GM21447 (cell line): ENCODE measurements at regions not wholly inside any gene's neighbourhood (a gene's known extent, or its start where the extent isn't known, plus 50 kb on each side); places are given as distances from the start of the nearest gene placed in this dataset.

Experiments
- ATAC-seq: cut with Tn5 transposase; IDR thresholded peaks from one replicate; pipeline ENCODE4 v1.9.1; 2021; ENCODE audit not compliant: unreplicated experiment

- no peak for ATAC-seq
These were observed 113.6 kb downstream of the OAT start for GRCh38 chr10:124305131-124305530.

DNA sequence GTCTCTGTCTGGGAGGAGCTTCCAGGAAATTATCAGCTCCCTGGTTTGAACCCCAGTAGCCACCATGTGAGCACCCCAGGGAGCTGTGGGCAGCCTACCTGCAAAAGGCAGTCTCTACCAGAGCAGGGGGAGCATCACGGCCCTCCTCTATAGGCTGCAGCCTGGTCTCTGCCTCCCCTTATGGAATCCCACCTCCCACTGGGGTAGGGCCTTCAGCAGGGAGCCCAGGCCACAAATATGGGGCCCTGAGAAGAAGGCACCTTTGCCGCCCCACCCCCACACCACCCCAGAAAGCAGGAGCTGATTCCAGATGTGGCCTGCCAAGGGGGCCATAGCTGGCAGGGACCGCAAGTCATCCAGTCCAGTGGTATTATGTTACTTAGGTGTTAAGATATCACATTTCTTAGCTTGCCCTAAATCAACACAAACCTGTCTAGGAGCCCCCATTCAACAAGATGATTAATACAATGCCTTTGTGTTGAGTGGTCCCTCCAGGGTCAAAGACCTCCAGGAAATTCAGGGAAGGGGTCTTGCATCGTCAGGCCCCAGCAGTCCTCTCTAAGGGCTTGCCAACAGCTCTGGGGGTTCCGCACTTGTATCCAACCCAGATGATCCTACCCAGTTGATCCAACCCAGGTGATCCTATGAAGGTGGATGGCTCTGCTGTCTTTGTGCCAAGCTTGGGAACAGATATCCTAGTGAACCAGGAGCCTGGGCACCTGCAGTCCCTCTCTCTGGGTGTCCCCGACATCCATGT is 114.9 kb downstream of the OAT start:
- no peak for ATAC-seq

DNA sequence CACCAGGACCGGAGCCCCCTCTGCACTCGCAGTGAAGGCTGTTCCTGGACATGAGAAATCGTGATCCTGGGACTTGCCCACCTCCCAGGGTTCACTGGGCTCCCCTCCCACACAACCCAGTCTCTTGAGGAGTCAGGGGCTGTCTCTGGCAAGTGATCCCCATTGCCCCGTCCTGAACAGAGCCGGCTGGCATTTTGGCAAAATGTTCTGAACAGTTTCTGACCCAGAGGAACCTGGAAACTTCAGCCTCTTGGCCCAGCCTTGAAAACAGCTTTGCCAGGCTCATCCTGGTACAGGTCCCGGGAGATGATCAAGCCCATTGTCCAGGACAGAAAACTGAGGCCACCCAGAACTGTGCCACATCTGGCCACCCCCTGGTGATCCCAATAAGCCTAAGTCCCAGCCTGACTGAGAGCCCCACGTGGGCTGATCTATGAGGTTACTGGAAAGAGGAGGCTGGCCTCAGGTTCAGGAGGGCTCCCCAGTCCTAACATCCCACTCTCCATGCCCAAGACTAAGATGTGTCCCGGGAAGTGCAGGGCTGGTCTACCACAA is 115.7 kb downstream of the OAT start:
- ATAC-seq = no peak

DNA sequence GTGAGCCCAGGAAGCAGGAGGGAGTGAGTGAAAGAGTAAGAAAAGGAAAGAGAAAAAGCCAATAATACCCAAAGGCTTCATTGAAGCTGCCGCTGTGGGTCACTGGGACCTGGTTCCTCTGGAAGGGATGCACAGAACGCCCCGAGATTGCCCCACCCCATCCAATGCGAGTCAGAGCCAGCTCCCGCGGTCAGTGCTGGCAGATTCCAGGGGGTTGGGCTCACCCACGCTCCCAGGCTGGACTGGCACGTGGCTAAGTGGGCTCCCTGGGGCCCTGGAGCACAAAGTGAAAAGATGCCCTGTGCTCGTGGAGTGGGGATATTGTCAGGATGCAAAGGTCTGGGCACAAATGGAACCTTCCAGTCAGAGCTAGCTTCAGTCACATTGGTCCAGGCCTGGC is 117.0 kb downstream of the OAT start:
- no peak for ATAC-seq

GRCh38 chr10:124300735-124301134 is 118.0 kb downstream of the OAT start:
- no peak for ATAC-seq

GRCh38 chr10:124300224-124300623 is 118.5 kb downstream of the OAT start:
- no peak for ATAC-seq

DNA sequence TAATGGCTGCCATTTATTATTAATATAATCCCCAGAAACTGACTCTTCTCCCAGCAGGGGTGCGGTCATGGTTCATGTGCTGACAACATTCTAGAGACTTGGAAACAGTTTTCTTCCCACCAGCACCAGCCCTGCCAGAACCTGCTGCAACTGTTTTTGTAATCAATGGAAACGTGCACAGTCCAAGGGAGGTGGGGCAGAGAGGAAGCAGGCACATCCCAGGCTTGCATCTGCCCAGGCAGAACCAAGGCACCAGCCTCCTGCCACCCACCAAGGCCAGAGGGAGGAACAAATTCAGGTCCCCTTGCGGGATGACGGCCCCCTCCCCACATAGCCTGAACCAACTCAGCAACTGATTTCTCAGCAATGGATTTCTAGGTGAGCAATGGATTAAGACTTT is 119.0 kb downstream of the OAT start:
- no peak for ATAC-seq

GRCh38 chr10:124298891-124299290 is 119.8 kb downstream of the OAT start:
- ATAC-seq = no peak

DNA sequence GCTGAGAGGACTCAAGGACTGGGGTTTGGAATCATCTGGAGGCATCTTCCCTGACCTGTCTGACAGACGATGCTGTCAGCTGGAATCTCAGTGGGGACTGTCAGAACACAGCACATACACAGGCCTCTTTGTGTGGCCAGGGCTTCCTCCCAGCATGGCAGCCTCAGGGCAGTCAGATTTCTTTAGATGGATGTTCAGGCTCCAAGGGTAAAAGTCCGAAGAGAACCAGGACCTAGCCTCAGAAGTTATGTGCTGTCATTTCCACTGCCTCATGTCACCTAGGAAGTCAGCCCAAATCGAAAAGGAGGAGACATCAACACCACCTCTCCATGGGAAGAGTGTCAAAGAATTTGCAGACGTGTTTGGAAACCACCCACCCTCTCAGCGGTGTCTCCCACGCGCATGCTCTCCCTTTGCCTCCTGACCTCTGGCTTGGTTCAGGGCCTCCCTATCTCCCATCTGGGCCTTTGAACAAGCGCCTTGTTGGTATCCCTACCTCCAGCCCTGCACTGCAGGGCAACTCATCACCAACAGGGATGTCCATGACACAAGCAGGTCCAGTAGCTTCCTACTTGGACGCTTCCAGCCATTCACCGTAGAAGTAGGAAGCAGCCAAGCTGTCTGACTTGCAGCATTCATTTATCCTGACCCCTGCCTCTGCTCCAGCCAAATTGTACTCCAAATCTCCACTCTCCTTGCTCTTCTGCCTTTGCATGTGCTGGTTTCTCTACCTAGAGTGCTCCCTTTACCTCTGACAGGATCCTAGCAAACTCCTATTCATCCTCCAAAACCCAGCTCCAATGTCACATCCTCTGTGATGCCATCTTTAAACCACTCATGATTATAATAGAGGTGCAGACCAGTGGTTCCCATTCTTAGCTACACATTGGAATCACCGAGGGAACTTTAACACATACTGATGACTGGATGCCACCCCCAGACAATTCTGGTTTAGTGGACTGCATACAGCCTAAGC is 121.6 kb downstream of the OAT start:
- ATAC-seq = no peak

- no peak for ATAC-seq
These were observed 122.5 kb downstream of the OAT start for GRCh38 chr10:124296121-124296812.

DNA sequence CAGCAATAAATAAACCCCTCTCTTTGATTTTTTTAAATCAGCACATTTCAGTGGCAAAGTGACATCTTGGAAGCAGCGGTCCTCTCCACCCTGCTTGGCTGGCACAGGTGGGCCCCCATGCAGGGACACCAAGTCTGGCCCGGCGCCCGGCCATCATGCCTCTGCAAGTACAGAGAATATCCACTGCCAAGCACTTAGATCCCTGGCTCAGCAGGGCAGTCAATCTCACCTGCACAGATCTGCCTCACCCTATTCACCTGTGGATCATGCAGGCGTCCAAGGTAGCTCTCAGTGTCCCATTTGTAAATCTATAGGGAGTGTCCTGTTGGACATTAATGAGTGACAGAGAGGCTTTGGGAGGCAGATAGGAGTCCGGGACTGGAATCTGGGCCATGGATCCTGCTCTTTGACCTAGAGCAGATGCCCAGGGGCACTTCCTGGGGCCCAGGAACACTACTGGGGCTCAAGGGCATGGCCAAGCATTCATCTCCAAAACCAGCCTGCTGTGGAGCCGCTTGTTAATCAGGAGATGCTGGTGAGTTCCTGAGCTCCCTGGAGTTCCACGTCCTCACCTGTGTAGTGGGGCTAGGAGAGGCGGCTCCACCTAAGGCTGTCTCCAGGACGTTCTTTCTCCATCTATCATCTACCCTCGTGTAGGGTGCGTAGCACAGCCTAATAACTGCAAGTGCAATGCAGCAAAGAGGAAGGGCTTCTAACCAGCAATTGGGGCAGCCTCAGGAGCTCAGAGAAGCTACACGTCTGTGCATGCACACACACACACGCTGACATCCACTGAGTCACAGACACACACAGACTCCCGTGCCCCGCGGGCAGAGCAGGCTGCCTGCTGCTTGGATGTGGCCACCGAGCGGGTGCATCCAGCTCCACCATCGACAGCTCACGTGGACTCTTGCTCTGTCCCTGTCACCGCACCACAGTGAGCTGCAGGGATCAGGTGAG is 123.6 kb downstream of the OAT start:
- ATAC-seq = no peak

- no peak for ATAC-seq
These were observed 124.9 kb downstream of the OAT start for GRCh38 chr10:124293616-124294449.

- ATAC-seq = no peak
These were observed 125.7 kb downstream of the OAT start for GRCh38 chr10:124292911-124293615.

GRCh38 chr10:124291001-124291701 is 127.6 kb downstream of the OAT start:
- no peak for ATAC-seq

DNA sequence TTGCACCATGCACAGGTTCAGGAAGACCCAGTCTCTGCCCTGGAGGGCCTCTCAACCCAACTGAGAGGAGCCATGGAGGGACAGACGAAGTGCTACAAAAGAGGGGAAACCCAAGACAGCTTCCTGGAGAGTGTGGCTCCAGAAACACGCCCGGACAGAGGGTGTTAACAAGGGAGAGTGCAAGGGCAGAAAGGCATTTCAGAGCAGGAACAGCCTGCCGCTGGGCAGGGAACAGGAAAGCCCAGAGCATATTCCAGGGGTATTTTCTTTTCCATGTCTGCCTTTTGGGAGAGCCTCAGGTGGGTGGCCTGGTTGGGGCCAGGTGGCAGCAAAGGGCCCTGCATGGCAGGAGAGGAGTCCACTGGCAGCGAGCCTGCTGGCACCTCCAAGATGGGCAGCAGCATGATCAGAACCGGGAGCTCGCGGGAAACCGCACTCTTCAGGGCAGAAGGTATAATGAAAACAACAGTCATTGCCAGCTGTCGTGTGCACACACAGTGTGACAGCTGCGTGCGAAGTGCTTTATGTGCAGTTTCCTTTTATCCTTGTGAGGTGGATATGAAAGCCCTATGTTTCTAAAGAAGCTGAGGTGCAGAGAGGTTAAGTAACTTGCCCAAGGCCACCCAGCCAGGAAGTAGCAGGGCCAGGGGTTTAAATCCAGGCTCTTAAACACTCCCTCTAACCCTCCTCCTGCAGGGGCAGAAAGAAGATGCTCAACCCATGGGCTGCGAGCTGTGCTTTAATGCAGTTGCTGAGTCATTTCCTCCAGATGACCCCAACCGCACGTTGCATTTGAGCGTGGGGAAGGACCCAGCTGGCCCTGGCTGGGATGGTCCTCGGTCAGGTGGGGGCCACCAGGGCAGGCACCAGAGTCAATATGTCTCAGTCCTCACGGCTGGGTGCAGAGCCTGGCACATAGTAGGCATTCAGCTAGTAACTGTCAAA is 128.6 kb downstream of the OAT start:
- peak; percentile 47 for ATAC-seq

- no peak for ATAC-seq
These were observed 129.5 kb downstream of the OAT start for GRCh38 chr10:124288928-124289850.
